ENCODE measurements at regions not wholly inside any gene's neighbourhood (a gene's known extent, or its start where the extent isn't known, plus 50 kb on each side); places are given as distances from the start of the nearest gene placed in this dataset.

DNA sequence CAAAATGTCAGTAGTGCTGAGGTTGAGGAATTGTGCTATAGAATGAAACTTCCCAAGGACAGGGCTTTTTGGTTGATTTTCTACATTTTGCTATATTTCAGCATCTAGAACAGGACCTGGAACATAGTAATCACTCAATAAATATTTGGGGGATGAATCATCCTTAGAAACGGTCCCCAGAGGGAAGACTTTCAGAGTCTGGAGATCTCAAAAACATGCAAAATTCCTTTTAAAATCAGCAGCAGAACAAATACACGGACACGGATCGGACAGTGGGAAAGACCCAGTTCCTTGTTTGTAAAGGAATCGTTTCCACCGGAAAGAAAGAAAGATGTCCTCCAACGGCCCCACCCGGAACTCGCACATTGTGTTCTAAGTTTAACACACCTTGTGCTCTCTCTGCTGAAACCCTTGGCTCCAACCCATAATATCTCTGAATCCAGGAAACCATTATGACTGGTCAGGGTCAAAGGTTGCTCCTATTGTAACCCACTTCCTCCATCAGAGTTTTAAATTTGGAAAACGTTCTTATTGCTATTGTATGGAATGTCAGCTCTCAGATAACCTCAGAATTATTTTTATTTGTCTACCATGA lies 617.2 kb downstream of the MED13L start:
- in situ Hi-C loops (cut with MboI; ENCODE audit: low pct_unique_long_range_greater_than_20kb, low sequenced_read_pairs, unreplicated experiment): no loop called here
- DNase-seq (ENCODE audit: low spot score): no peak
- TF ChIP-seq, protein P1, sequence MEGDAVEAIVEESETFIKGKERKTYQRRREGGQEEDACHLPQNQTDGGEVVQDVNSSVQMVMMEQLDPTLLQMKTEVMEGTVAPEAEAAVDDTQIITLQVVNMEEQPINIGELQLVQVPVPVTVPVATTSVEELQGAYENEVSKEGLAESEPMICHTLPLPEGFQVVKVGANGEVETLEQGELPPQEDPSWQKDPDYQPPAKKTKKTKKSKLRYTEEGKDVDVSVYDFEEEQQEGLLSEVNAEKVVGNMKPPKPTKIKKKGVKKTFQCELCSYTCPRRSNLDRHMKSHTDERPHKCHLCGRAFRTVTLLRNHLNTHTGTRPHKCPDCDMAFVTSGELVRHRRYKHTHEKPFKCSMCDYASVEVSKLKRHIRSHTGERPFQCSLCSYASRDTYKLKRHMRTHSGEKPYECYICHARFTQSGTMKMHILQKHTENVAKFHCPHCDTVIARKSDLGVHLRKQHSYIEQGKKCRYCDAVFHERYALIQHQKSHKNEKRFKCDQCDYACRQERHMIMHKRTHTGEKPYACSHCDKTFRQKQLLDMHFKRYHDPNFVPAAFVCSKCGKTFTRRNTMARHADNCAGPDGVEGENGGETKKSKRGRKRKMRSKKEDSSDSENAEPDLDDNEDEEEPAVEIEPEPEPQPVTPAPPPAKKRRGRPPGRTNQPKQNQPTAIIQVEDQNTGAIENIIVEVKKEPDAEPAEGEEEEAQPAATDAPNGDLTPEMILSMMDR (IDR thresholded peaks at IDR 0.05; ENCODE audit: extremely low read depth, insufficient read depth, missing control alignments): no peak

DNA sequence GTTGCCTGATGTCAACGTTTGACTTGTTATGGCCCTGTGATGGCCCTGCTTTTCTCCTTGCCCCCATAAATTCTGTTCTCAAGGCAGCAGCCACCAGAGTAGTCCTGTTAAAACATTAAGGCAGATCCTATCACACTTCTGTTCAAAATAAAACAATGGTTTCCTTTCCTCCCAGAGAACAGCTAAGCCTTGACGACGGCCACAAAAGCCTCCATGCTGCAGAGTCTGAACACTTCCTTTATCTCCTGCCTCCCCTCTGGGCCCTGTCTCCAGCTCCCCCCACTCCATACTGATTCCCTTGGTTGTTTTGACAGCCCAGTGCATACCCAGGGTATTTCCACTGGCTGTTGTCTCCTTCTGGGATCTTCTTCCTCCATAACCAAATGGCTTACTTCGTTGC lies 618.1 kb downstream of the MED13L start:
- TF ChIP-seq, protein P1 (IDR thresholded peaks at IDR 0.05; ENCODE audit: extremely low read depth, insufficient read depth, missing control alignments): no peak
- no peak for DNase-seq (ENCODE audit: low spot score)
- in situ Hi-C loops (cut with MboI; ENCODE audit: low pct_unique_long_range_greater_than_20kb, low sequenced_read_pairs, unreplicated experiment): no loop called here

DNA sequence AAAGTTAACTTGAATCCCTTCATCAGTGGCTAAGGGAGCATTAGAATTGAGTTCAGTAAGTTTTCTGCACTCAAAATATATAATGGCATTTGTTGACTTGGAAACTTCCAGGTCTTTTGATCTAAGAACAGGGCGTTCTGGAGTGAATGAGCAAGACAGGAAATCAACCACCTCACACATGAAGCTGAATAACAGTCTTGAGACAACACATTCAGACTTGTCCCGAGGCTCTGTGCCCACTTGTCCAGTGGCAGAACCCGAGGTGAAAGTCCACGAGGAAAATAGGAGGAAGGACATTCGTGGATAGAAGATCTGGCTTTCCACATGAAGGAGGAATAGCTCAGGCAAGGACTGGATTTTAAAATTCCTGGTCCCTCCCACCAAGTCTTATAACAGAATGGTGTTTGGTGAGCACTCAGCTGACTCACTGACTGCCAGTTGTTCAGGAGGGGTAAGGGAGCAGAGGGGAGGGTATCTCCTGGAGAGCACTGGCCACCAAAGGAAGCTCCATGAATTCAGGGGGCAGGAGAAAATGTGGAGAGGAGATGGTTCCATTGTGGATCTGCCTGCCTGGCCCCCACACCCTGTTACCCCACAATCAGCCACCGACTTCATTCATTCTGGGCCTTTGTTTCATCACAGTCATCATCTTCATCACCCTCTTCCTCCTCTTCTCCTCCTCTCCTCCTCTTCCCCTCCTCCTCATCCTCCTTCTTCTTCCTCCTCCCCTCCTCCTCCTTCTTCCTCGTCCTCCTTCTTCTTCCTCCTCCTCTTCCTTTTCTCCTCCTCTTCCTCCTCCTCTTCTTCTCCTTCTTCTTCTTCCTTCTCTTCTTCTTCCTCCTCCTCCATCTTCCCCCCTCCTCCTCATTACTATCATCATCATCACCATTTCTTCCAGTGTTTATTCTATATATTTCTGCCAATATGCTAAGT lies 620.1 kb downstream of the MED13L start:
- DNase-seq (ENCODE audit: low spot score): no peak
- TF ChIP-seq, protein P1 (IDR thresholded peaks at IDR 0.05; ENCODE audit: extremely low read depth, insufficient read depth, missing control alignments): no peak
- in situ Hi-C loops (cut with MboI; ENCODE audit: low pct_unique_long_range_greater_than_20kb, low sequenced_read_pairs, unreplicated experiment): no loop called here

DNA sequence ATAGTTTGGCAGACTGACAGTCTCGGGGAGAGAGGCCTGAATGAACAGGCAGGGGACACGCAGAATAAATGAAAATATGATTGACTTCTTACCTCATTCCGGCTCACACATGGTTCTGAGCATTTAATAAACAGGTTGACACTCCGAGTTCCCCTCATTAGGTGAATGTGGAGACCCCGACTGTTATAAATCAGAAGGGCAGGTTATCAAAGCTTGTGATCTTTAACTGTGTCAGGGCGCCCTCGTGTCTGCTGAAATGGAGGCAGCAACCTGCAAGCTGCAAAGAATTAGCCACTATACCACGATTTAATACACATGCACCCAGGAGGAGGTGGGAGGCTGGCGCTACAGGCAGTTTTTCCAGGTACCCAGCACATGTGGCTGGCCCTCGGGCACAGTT lies 627.5 kb downstream of the MED13L start:
- no peak for DNase-seq (ENCODE audit: low spot score)
- in situ Hi-C loops (cut with MboI; ENCODE audit: low pct_unique_long_range_greater_than_20kb, low sequenced_read_pairs, unreplicated experiment): no loop called here
- TF ChIP-seq, protein P1 (IDR thresholded peaks at IDR 0.05; ENCODE audit: extremely low read depth, insufficient read depth, missing control alignments): no peak

DNA sequence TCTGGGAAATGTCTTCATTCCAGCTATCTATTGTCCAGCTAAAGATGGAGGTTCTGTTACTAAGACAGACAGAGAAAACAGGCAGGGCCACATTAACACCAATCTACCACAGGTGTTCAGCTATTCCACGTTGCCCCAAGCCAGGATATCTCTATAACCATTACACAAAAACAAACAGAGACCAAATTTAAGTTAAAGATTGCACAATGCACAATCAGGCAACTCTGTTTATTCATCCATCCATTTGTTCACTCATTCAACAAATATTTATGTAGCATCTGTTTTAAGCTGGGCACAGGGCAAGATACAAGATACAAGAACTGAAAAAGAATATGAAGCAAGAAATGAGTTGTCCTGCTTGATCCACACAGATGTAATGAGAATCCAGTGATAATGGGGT lies 629.0 kb downstream of the MED13L start:
- TF ChIP-seq, protein P1 (IDR thresholded peaks at IDR 0.05; ENCODE audit: extremely low read depth, insufficient read depth, missing control alignments): no peak
- in situ Hi-C loops (cut with MboI; ENCODE audit: low pct_unique_long_range_greater_than_20kb, low sequenced_read_pairs, unreplicated experiment): loop anchor here (25.0 kb wide), 1 partner anchor 986 kb away; no protein-coding TSS in a partner anchor
- DNase-seq (ENCODE audit: low spot score): no peak

DNA sequence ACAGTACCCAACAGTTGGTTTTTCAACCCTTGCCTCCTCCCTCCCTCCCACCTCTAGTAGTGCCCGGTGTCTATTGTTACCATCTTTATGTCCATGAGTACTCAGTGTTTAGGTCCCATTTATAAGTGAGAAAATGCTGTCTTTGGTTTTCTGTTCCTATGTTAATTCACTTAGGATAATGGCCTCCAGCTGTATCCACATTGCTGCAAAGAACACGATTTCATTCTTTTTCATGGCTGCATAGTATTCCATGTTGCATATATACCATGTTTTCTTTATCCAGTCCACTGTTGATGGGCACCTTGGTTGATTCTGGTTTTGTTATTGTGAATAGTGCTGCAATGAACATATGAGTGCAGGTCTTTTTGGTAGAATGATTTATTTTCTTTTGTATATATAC lies 631.3 kb downstream of the MED13L start:
- DNase-seq (ENCODE audit: low spot score): no peak

More for the DNA sequence above, 631.3 kb downstream of the MED13L start:
- TF ChIP-seq, protein P1 (IDR thresholded peaks at IDR 0.05; ENCODE audit: extremely low read depth, insufficient read depth, missing control alignments): no peak
- in situ Hi-C loops (cut with MboI; ENCODE audit: low pct_unique_long_range_greater_than_20kb, low sequenced_read_pairs, unreplicated experiment): loop anchor here (25.0 kb wide), 1 partner anchor 984 kb away; no protein-coding TSS in a partner anchor

All from GM13977 (cell line).